ENCODE measurements at regions not wholly inside any gene's neighbourhood (a gene's known extent, or its start where the extent isn't known, plus 50 kb on each side); places are given as distances from the start of the nearest gene placed in this dataset.

DNA sequence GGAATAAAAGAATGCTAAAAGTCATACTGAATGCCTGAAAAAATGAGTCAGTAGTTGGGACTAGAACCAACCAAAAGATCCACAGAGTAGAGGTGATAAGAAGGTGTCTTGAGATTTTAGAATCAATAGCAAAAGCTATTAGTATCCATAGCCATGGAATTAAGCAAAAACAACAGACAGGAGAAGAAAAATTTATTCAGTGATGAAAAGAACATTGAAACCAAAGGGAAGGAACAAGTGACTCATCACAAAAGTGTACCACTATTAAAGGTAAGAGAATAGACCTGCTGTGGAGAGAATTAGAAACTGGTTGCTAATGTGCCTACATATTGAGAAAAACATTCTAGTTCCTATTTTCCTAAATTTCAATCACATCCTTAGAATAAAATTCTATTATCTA is 182.0 kb upstream of the NEIL3 start:
- TF ChIP-seq ZNF383 (CRISPR knock-in tag; IDR thresholded peaks at IDR 0.05; ENCODE audit: borderline replicate concordance), result no peak
- TF ChIP-seq PAX8 (CRISPR knock-in tag; IDR thresholded peaks at IDR 0.05; ENCODE audit: borderline replicate concordance), result no peak
